SJCRH30 (cell line): ENCODE measurements at regions not wholly inside any gene's neighbourhood (a gene's known extent, or its start where the extent isn't known, plus 50 kb on each side); places are given as distances from the start of the nearest gene placed in this dataset.

Experiments used
- DNase-seq, 2 experiments: peaks; one replicate each; pipeline ENCODE4 v3.0.0-alpha.2; 2015 to 2020
- H3K27ac ChIP-seq: fragments of 250-450 bp; sonication (Bioruptor Pico); 2 replicates; pipeline ENCODE4 v1.5.1; 2020; ENCODE audit warnings: mild to moderate bottlenecking, moderate library complexity
- H3K27me3 ChIP-seq: fragments of 250-450 bp; sonication (Bioruptor Pico); 2 replicates; pipeline ENCODE4 v1.5.1; 2020; ENCODE audit warnings: mild to moderate bottlenecking, moderate library complexity
- H3K36me3 ChIP-seq: fragments of 250-450 bp; sonication (Bioruptor Pico); 2 replicates; pipeline ENCODE4 v1.5.1; 2020; ENCODE audit warnings: mild to moderate bottlenecking, moderate library complexity
- H3K4me1 ChIP-seq: fragments of 250-450 bp; sonication (Bioruptor Pico); 2 replicates; pipeline ENCODE4 v1.5.1; 2020; ENCODE audit warnings: mild to moderate bottlenecking, moderate library complexity
- H3K4me3 ChIP-seq: fragments of 250-450 bp; sonication (Bioruptor Pico); 2 replicates; pipeline ENCODE4 v1.5.1; 2020; ENCODE audit warnings: mild to moderate bottlenecking, moderate library complexity
- H3K9me3 ChIP-seq: fragments of 250-450 bp; sonication (Bioruptor Pico); replicated peaks from 2 replicates; pipeline ENCODE4 v1.5.1; 2020; ENCODE audit warnings: mild to moderate bottlenecking, moderate library complexity

- Histone ChIP-seq H3K27ac (no peak overlapping the region), H3K4me3 (no peak overlapping the region), H3K4me1 (peaks cover 2% of the 10 kb centered on the region; the same call in 1 of the 2 replicates), H3K9me3 (no peaks in the 10 kb centered on the region), H3K36me3 (no peaks in the 10 kb centered on the region), H3K27me3 (no peaks in the 10 kb centered on the region)
- DNase-seq, result no peak
Measured at GRCh38 chr3:124666067-124666466, 64.2 kb upstream of the UMPS start.

GRCh38 chr3:124669470-124669869 is 60.8 kb upstream of the UMPS start:
- no peak for DNase-seq
- Histone ChIP-seq H3K4me3 (no peak overlapping the region), H3K27ac (no peak overlapping the region), H3K9me3 (no peaks in the 10 kb centered on the region), H3K4me1 (no peaks in the 10 kb centered on the region), H3K27me3 (no peaks in the 10 kb centered on the region), H3K36me3 (no peaks in the 10 kb centered on the region)

- DNase-seq, result no peak
- no peak overlapping the region for H3K27ac ChIP-seq
- H3K36me3 ChIP-seq, result no peaks in the 10 kb centered on the region
- no peak overlapping the region for H3K4me3 ChIP-seq
- no peaks in the 10 kb centered on the region for H3K4me1 ChIP-seq
- H3K9me3 ChIP-seq, result no peaks in the 10 kb centered on the region
- no peaks in the 10 kb centered on the region for H3K27me3 ChIP-seq
Measured at GRCh38 chr3:124671106-124671505, 59.1 kb upstream of the UMPS start.

- Histone ChIP-seq H3K4me3 (no peak overlapping the region), H3K27ac (no peak overlapping the region), H3K4me1 (no peaks in the 10 kb centered on the region), H3K36me3 (no peaks in the 10 kb centered on the region), H3K9me3 (no peaks in the 10 kb centered on the region), H3K27me3 (no peaks in the 10 kb centered on the region)
- no peak for DNase-seq
Measured at GRCh38 chr3:124674336-124674735, 55.9 kb upstream of the UMPS start.

- Histone ChIP-seq H3K27me3 (no peaks in the 10 kb centered on the region), H3K4me3 (no peak overlapping the region), H3K36me3 (no peaks in the 10 kb centered on the region), H3K4me1 (no peaks in the 10 kb centered on the region), H3K9me3 (no peaks in the 10 kb centered on the region), H3K27ac (no peak overlapping the region)
- no peak for DNase-seq
Measured at GRCh38 chr3:124676236-124676635, 54.0 kb upstream of the UMPS start.

GRCh38 chr3:124679048-124679638 is 51.1 kb upstream of the UMPS start:
- Histone ChIP-seq H3K4me1 (no peaks in the 10 kb centered on the region), H3K9me3 (no peaks in the 10 kb centered on the region), H3K36me3 (no peaks in the 10 kb centered on the region), H3K27ac (no peak overlapping the region), H3K4me3 (no peak overlapping the region), H3K27me3 (no peaks in the 10 kb centered on the region)
- no peak for DNase-seq
